GM21447 (cell line): ENCODE measurements at regions not wholly inside any gene's neighbourhood (a gene's known extent, or its start where the extent isn't known, plus 50 kb on each side); places are given as distances from the start of the nearest gene placed in this dataset.

Experiments
- ATAC-seq: cut with Tn5 transposase; IDR thresholded peaks from one replicate; pipeline ENCODE4 v1.9.1; 2021; ENCODE audit not compliant: unreplicated experiment

DNA sequence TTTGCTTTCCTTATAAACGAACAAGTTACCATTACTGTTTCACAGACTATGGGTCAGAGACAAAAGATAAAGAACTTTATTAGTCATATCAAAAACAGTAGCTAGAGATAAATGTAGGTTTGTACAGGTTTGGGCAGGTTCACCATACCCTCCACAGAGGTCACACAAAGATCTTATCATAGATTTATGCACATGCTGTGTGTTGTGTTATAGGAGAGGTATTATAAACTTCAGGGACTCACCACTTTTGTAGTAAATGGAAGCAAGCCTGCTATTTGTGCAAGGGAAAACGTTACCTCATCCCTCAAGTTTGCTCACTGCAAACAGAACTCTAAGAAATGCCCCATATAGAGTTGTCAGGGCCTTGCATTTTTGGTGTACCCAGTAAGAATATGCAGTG is 584.5 kb upstream of the LRRTM1 start:
- no peak for ATAC-seq

DNA sequence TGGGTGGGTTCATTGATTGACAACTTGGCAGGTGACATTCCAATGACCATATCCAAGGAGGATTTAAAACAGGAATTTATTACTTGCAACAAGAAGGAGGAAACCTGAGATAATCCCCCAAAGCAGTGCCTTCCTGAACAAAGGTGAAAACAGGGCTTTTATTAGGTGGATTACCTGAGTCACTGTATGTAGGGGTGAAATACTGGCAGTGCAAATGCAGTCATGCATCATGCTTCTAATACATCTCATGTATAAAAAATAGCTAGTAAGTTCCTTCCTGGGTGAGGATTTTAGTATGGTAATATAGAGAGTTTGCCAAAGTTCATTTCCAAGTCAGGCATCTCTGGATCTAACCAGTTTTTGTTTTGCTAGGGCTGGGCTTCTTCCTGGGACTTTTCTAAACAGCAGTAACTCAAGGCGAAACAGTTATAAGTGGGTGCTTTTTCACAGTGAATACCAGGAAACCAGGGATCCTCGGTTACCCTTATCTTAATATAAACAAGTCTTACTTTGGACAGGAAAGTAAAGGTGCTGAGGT is 583.4 kb upstream of the LRRTM1 start:
- no peak for ATAC-seq

DNA sequence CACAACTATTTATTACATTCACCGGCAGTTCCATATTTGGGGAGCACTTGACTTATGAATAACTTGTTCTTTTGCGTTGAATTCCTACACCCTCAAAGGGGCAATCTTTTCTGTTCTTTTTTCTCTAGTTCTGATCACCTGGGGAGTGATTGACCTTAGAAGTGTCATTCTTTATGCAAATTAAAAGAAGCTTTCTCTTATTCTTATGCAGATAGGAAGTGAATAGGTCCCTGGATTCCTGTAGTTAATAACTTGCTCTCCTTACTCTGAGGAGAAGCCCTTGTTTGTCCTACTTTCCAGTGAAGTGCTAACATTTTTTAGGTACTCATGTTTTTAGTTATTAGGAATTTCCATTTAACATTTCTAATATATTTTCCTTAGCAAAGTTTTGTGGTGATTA is 569.8 kb upstream of the LRRTM1 start:
- no peak for ATAC-seq

DNA sequence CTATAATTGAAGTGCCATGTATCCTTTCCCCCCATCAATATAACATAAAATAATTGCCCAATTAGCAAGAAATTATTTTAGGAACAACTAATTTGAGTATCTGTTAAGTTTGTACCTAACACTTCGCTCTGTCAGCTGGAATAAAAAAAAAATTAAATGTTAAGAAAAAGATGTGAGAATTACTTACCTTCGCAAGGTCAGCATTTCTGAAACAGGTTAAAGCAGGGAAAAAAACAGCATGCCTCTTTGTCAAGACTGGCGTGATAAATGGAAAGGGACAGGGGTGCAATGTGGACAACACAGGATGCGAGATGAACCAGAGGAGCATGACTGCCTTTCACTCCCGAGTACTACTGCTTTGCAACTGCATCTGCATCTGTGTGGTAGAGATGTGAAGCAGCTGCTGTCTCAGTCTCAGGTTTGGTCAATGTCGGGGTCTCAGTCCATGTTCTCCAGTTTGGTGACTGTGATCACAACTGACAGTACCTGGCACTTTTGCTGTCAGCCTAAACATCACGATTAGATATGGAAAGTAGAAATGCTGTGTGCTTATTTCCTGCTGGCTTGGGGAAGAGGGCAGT is 565.4 kb upstream of the LRRTM1 start:
- ATAC-seq: no peak

DNA sequence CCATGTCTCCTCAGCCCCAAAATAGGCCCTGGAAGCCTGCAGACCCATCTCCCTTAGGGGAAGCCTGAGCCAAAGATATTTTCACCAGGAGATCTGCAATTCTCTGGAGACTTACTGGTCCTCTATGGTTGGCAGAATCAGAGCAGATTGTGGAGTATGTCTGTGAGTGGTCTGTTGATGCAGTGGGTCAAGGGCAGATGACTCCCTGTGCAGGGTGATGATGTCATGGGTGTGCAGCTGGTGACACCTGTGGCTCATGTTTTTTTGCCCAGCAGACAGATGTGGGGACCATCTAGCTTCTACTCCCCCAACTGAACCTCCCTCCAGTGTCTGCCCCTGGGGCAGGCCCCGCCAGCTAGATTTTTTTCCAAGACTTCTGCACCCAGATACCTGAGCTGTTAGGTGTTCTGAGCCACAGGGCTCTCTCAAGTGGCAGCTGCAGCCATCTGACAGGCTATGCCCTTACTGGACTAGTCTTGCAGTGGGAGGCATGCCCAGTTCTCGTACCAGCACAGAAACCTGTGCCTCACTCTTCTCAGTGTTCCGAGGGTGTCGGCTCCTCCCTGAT is 558.7 kb upstream of the LRRTM1 start:
- ATAC-seq: no peak

DNA sequence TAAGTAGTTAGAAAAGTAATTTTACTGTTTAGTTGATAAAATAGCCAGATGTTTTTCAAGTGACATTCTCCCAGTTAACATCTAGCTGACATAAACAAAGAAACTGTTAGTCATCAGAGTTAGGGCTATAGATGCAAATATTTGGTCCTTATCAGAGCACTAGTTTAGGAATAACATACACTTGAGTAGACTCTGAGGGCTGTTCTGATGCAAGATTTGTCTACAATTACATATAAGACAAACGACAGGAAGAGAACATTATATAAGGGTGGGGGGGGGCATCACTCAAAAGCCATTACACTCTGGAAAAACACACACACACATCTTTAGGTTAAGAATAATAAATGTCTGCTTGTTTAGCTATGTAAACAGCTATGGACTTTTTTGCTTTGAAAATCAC is 554.4 kb upstream of the LRRTM1 start:
- ATAC-seq: no peak

DNA sequence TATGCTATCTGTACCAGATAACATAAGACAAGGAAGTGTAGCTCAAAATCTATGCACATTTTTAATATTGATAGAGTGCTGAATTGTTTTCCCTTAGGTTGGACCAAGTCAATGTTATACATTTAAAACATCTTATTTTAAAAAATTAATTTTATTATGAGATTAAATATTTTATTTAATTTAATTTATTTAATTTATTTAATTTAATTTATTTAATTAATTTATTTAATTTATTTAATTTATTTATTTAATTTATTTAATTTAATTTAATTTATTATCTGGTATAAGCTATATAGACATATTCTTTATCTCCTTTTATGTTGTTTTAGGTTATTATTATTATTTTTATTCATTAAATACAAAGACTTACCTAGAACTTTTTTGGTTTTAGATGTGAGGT is 551.7 kb upstream of the LRRTM1 start:
- no peak for ATAC-seq

DNA sequence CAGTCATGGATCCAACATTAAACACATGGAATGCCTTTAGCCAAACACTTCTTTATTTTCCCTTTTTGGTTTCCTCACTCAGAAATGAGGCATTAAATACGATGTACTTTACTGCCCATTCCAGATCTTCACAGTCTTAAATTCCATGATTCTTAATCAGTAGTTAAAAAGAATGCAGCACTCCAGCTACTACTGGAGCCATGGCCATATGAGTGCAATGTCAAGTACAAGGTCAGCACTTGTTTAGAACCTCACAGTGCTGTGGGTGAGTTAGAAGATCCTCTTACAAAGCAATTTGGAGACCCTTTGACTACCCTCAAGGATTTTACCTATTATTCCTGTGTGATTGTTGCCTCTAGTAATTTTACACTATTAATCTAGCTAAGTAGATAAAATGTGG is 550.3 kb upstream of the LRRTM1 start:
- no peak for ATAC-seq

DNA sequence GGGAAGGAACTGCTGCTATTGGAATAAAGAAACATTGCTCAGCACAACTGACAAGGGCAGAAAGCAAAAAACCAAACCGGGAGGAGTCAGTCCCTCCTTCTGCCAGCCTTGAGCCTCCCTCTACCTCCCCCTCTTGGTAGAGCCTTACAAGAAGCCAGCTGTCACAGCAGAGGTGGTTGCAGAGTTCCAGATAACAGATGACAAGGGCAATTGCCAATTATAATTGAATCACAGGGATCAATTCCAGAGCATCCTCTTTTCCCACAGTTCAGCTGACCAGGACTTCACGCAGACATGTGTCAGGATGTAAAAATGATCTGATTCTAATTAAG is 548.2 kb upstream of the LRRTM1 start:
- ATAC-seq: no peak

DNA sequence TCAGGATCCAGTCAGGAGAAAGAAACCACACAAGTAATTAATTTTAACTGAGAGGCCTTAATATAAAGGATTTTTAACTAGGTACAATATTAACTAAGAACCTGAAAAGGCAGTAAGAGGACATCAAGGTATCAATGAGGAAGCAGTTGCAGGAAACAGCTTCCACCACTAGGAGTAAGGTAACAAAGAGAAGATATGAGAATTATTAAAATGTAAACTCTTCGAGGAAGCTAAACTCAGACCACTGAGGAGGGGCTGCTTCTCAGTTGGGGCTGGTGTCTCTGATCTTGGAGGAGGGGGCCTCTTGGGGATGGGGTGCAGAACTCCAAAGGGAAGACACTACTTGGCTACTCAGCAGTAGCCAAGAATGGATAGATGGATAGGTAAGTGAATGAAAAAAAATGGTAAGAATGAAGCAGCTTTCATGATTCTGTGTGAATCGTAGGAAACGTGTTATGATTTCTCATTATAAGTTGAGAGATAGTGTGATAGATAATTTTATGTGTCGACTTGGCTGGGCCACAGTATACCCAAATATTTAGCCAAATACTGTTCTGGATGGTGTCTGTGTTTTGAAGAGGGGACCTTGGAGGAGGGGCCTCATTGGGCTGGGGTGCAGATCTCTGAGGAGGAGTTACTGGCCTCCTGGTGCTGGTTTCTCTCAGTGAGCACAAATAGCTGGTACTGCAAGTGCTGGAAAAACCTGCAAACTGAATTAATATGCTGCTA is 547.7 kb upstream of the LRRTM1 start:
- ATAC-seq: no peak

DNA sequence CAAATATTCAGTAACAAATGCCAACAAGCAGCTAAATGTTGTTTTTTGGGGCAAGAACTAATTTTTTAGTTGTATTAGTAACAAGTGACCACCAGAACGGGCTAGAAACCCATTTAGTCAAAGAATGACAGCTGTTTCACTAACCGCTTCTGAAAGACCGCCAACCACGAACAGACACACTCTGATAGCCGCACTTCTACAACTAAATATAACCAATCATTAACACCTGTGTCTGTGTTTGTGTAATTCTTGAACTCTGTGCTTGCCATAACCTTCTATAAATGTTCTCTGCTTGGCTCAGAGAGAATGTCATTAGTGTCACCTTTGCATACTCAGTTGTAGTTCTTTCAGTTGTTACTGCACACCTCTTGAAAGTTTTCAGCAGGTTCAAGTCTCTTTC is 526.3 kb upstream of the LRRTM1 start:
- no peak for ATAC-seq

DNA sequence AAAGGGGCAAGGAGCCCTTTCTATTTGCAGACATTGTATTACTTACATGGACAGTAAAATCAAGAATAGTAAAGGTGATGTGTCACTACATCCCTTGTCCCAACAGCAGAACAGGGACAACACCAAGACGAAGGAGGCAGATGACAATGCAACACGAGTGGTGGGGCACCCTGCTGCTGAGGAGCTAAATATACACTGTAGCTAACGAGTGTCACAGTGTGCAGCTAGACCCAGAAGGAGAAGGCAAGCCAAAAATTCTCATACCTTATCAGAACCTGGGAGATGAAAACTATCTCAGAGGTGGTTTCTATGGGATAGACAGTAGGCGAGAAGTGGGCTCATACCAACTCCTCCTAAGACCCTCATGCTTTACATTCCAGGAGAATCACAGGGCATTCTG is 518.4 kb upstream of the LRRTM1 start:
- no peak for ATAC-seq

DNA sequence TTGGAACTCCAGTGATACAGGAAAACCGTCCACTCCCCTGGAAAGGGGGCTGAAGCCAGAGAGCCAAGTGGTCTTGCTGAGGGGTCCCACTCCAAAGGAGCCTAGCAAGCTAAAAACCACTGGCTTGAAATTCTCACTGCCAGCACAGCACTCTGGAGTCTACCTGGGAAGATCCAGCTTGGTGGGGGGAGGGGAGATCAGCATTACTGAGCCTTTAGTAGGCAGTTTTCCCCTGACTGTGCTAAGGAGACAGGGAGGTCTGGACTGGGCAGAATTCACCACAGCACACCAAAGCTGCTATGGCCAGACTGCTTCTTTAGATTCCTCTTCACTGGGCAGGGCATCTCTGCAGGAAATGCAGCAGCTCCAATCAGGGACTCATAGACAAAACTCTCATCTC is 510.7 kb upstream of the LRRTM1 start:
- no peak for ATAC-seq

DNA sequence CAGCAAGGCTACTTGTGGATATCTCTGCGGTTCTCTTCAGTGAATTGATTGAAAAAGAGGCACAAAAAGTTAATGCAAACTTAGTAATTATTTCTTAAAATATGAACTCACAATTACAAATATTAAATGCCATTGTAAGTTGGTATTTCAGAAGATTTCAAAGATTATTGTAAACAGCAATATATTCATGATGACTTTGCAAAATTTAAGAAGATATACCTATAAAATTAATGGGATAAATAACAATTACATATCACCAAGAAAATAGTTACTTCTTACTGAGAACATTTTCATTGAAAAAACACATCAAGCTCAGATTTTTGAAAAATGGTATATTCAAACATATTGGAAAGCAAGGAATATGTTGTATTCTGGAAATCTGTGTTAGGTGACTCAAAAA is 482.0 kb upstream of the LRRTM1 start:
- ATAC-seq: no peak

DNA sequence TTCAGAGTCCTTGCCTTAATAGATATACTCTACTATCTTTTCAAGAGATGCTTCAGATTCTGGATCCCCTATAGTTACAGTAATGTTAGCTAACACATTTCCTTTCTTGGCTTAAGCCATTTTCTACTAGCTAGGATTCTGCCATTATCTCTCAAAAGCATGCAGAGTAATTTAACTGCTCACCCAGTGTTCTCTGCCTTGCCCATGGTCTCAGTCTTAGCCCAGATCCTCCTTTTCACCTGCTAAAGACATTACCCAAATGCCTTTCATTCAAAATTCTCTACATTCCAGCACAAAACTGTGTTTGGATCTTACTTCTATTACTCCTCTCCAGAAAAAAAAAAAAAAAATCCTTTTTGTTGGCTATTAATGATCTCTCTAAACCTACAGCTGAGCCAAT is 474.2 kb upstream of the LRRTM1 start:
- no peak for ATAC-seq

DNA sequence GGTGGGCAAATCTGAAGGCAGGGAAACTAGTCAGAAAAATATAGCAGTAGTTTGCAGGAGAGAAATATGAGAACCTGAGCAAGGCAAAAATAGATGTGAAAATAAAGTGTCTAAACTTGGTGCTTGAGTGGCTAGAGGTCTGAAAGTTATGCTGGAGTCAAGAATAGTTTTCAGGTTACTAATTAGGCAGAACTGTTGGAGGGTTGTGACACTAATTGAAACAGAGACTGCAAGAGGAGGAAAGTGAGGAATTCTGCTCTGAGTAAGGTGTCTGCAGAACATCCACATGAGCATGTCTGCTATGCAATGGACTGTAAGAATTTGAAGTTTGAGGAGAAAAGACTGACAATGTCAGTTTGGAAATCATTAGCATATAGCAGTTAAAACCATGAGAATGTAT is 444.0 kb upstream of the LRRTM1 start:
- no peak for ATAC-seq

DNA sequence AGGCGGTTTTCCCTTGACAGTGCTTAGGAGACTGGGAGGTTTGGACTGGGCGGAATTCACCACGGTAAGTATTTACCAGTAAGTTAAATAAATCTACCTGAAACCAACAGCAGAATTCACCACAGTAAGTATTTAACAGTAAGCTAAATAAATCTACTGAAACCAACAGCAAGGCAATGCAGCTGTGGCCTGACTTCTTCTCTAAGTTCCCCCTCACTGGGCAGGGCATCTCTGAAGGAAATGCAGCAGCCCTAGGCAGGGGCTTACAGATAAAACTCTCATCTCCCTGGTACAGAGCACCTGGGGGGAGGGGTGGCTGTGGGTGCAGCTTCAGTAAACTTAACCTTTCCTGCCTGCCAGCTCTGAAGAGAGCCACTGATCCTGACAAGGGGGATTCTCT is 432.5 kb upstream of the LRRTM1 start:
- ATAC-seq: no peak

DNA sequence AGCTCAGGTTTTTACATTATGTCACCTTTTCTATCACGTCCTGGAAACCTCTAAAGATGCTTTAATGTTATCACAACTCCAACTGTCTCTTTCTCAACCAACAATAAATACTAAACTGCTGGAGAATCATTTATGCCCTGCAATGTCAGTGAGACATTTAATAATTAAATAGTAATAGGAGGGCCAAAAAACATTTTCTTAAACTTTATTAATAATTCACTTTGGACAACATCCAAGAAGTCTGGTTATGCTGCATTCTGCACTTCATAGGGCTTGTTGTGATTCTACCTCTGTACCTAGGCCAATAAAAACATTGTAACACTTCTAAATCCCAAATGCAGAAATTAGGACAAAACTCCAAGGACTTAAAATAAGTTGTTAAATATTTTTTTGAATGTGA is 420.4 kb upstream of the LRRTM1 start:
- no peak for ATAC-seq

DNA sequence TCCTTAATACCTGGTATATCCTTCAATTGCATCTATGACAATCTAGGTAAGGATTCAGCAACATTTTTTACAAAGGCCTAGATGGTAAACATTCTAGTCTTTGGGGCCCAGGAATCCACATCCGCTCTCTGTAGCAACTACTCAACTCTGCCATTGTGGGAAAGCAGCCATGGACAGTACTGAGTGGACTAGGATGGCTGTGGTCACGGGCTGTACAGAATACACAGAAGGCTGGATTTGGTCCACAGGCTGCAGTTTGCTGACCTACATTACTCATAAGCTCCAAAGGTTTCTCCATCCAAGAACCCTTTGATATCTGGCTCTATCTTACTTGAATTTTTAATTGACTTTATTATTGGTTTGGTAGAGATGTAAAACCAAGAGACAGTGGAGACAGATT is 418.3 kb upstream of the LRRTM1 start:
- ATAC-seq: no peak

DNA sequence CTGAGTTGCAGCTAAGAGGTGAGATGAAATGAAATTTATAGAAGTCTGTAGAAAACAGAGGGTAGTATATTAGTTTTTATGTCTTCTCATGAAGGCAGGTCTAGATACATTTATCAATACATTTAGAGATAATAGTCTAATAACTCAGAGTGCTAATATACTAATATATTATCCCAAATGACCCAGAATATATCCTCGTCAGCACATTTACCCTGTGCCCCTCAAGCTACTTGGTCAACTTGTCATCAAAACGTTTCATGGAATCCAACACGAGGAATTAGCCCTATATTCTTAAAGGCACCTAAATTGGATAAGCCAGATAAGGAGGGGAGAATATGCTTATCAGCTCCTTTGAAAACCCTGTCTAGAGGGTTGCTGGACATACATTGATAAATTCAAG is 415.1 kb upstream of the LRRTM1 start:
- no peak for ATAC-seq

DNA sequence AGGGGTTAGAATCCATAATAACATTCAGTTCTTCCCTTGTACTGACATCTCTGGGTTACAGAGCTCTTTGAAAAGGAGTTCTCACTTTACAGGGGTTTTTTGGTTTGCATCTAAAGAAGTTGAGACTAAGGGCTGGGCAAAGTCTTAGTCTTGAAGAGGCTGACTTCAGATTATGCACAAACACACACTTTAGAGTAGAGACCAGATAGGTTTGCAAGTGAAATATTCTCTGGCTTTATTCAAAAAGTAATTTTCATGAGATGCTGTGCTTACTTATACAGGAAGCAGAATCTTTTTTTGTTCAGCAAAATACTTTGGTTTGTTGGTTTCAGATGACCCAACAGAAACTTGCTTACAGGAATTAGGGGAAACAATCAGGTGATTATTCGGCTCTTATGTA is 410.9 kb upstream of the LRRTM1 start:
- ATAC-seq: no peak

DNA sequence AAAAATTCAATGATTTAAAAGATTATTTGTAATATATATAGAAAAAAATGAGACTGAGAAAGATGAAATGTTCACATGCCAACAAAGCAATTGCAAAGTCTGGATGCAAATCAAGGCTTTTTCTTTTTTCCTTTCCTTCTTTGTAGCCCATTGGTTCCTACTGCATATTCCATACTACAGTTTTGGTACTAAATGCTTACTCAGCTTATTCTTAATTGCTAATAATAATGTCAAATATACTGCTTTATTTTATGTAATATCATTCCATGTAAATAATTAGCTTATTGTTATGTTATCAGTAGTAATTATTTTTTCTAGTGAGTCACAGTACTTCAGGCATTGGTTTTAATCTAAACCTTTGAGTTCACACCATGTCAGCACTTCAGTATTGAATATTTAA is 407.4 kb upstream of the LRRTM1 start:
- no peak for ATAC-seq

DNA sequence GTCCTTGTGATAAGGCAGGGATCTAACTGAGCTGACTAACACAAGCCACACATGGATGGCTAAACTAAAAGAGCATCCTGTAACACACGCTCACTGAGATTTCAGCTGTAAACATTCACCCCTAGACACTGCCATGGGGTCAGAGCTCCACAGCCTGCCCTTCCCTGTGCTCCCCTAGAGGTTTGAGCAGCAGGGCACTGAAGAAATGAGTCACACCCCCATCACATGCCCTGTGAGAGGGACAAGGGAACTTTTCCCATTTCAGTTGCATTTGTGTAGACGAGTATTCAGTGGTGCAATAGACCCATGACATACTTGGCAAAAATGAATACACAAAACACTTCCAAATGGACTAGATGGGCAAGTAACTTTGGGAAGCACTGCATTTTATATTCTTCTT is 402.4 kb upstream of the LRRTM1 start:
- no peak for ATAC-seq
